HT-29 (cell line): ENCODE measurements at regions not wholly inside any gene's neighbourhood (a gene's known extent, or its start where the extent isn't known, plus 50 kb on each side); places are given as distances from the start of the nearest gene placed in this dataset.

Experiments
- DNase-seq: peaks from one replicate; pipeline ENCODE4 v3.0.0-alpha.2; 2015; ENCODE audit warnings: low spot score

DNA sequence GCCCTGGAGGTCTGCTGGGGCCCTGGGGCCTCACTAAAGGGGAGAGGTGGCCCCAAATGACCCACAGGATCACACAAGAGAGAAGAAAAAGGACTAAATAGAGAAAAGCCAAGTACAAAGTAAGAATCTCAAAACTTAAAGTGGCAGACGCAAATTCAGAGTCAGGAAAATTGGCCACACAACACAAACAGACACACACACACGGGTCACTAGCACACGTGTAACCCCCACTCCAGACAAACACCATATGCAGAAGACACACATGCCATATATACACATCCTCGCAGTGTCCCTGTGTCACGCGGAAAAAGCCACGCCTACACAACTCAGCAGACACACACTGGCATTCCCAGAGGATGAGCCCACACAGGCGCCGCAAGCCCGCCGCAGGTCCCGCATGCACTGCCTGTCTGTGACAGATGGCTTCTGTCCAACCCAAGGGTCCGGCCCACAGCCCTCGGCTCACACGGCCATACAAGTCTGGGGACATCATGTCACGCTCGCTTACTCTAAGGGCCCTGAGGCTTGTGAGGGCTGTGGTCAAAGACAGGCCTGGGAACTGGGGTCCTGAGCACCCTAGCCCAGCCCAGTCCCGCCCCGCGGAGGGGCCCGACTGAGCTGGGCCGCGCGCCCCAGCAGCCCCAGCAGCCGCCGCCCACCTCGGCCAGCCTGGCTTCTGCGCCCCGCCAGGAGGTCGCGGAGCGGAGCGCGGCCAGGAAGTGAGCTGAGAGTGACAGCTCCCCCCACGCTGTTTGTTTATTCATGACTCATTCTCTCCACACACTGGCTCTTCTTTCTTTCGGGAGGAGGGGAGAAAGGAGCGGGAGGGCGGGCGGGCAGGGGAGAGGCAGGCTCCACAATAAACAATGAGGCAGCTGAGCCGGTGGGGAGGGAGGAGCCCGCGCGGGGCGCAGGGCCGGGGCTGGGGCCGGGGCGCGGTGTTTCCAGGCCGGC is 95.5 kb upstream of the ZMIZ1 start:
- peak; percentile 89 for DNase-seq

- DNase-seq: peak; percentile 75
These were observed 94.7 kb upstream of the ZMIZ1 start for GRCh38 chr10:78973901-78974616.

DNA sequence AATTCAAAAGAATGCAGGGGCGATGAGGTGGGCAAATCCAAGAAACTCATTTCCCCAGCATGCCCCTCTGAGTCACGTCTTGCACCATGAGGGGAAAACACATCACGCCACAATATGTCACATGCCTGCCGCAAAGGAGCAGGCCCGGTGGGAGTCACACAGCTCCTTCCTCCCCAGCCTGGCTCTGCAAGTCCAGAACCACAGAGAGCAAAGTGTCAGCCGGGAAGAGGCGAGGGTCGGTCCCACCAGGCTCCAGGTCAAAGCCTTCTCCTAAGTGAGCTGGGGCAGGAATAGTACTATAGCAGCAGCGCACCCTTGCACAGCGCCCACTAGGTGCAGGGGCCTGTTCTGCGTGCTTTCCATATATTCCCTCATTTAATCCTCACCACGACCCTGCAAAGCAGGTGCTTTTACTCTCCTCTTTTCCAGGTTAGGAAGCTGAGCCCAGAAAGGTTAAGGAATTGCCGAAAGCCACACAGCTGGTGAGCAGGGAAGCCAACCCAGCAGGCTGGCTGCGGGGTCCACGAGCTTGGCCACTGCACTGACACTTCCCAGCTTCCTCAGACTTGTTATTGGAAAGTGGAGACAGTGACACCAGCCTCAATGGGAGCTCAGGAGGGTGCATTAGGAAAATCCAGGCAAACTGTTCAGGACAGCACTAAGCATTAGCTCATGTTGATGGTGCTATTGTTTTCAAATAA is 94.0 kb upstream of the ZMIZ1 start:
- DNase-seq: peak; percentile 78

- no peak for DNase-seq
These were observed 92.8 kb upstream of the ZMIZ1 start for GRCh38 chr10:78975926-78976325.

DNA sequence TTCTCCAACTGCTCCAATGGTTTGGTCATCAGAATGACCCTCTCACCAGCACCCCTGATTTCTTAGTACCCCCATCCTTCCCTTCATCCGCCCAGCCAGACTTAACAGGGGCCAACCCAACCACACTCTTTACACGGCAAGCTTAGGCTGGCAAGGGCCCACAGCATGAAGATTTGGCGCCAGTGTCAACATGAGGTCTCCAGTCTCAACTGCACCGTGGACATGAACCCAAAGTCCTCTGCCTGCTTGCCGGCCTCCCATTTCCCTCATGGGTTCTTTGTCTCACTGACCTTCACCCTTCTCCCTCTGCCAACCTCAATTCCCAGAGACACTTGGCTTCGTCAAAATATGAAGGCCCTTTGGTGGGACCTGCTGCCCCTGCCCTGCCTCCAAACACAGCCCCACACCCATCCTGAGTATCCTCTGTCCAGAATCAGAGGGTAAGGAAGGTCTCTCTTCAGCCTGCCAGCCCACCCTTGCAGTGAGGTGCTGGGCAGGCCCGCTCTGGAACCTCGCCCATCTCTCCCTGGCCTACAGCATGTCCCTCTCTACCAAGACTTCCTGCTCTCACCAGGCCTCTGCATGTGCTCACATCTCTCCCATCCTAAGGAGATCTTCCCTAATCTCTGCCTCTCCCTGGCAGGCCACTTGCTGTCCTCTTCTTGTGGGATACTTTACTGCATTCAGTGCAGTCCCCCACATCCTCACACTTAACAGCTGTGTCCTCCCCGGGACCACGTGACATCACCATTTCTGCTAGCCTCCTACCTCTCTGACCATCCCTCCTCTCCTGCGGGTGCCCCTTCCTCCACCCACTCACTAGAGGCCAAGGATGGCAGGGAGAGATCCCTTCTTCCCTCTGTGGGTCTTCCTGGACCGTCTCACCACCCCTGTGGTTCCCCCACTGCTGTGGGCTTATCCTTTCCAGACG is 91.7 kb upstream of the ZMIZ1 start:
- DNase-seq: no peak

GRCh38 chr10:78979938-78980337 is 88.8 kb upstream of the ZMIZ1 start:
- DNase-seq: no peak

DNA sequence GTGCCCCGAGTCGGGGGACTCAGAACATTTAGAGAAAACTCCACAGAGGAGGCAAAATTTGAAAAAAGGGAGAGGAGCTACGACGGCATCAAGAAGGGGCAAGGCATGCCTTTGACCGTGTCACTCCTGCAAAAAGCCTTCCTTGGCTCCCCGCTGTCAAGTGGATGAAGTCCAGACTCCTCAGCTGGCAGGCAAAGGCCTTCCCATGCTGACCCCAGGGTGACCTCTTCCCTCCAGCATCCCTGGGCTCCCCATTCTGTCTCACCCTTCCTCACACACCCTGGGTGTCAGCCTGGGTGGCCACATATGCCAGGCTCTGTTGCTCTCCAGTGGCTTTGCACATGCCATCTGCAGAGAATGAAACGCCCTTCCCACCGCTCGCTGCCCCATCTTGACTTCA is 88.4 kb upstream of the ZMIZ1 start:
- DNase-seq: no peak

GRCh38 chr10:78980815-78981214 is 88.0 kb upstream of the ZMIZ1 start:
- DNase-seq: no peak

DNA sequence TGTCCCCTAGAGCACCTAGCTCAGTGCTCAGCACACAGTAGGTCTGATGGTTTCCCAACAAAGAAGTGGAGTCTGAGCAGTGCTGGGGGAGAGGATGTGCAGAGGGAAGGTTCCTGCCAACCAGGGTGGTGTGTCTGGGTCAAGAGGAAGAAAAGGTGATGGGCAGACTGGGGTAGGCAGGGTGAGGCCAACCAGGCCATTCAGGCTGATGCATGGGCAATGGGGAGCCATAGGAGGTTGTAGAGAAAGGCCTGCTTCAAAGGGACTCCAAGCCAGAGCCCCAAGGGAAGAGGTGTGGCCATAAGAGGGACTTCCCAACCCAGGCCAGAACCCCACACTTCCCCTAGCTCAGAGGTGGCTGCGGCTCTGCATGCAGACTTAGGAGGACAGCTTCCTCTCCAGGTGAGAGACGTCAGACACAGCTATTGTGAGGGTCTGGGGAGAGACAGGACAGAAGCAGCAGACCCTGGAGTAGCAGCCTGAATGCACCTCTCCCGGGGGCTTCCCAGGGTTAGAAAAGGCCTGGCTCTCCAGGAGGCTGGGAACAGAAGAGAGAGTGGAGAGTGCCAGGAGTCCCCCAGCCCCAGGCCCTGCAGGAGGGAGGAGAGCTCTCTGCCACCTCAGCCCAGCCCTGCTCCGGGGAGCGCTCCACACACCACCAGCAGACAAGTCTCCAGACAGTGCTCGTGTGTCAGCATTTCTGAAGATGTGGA is 87.4 kb upstream of the ZMIZ1 start:
- no peak for DNase-seq

GRCh38 chr10:78981970-78982281 is 86.8 kb upstream of the ZMIZ1 start:
- no peak for DNase-seq

GRCh38 chr10:78982726-78983125 is 86.0 kb upstream of the ZMIZ1 start:
- DNase-seq: no peak

DNA sequence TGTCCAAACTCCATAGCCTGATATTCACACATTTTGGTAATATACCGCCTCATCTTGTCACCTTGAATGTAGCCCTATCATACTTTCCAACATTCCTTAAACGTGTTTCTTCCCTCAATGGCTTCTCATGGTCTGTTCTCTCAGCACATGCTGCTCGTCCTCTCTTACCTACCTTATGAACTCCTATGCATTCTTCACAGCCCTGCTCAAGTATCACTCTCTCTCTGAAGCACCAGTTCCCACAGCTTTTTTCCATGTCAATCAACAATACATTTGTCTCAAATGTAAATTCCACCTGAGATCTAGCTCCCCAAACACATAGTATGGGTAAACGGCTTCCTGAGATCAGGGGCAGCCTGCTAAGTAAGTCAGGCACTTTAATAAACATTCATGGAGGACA is 85.2 kb upstream of the ZMIZ1 start:
- no peak for DNase-seq

DNA sequence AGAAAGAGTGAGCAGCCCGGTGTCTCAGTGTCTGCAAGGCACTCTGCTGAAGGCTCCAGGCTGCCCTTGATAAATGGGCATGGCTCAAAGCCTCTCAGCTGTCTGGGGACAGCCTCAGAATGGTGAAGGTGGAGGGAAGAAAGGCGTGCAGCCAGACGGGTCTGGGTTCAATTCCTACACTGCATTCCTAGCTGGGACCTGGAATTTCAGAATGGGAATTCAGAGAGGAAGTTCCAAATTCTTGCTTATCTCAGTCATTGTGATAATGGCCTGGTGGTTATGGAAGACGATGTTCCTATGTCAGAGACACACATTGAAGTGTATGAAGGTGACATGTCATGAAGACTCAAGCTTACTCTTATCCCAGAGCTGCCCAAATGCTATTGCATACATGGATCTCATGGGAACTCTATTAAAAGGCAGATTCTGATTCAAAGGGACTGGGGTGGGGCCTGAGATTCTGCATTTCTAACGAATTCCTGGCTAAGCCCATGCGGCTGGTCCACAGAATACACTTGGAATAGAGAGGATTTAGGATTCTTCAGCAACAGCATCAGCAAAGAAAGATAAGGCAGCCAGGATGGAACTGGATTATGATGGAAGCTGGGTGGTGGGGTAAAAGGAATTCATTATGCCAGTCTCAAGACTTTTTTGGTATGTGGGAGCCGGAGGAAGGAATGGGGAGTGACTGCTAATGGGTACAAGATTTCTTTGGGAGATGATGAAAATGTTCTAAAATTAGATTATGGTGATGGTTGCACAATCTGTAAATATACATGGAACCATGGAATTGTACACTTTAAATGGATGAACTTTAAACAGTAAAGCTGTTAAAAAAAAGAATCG is 82.6 kb upstream of the ZMIZ1 start:
- DNase-seq: no peak

DNA sequence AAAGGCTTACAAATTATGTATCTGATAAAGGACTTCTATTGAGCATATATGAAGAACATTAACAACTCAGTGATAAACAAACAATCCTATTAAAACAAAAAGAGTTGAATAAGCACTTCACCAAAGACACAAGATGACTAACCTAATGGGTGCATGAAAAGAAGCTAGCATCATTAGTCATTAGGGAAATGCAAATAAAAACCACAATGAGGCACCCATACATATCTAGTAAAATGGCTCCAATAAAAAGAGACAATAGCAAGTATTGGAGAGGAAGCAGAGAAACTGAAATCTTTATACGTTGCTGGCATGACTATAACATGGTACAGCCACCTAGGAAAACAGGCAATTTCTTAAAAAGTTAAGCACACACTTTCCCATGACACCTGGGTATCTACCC is 77.6 kb upstream of the ZMIZ1 start:
- DNase-seq: peak; percentile 16

GRCh38 chr10:78992333-78992732 is 76.4 kb upstream of the ZMIZ1 start:
- no peak for DNase-seq

- DNase-seq: no peak
These were observed 75.4 kb upstream of the ZMIZ1 start for GRCh38 chr10:78993261-78993945.

DNA sequence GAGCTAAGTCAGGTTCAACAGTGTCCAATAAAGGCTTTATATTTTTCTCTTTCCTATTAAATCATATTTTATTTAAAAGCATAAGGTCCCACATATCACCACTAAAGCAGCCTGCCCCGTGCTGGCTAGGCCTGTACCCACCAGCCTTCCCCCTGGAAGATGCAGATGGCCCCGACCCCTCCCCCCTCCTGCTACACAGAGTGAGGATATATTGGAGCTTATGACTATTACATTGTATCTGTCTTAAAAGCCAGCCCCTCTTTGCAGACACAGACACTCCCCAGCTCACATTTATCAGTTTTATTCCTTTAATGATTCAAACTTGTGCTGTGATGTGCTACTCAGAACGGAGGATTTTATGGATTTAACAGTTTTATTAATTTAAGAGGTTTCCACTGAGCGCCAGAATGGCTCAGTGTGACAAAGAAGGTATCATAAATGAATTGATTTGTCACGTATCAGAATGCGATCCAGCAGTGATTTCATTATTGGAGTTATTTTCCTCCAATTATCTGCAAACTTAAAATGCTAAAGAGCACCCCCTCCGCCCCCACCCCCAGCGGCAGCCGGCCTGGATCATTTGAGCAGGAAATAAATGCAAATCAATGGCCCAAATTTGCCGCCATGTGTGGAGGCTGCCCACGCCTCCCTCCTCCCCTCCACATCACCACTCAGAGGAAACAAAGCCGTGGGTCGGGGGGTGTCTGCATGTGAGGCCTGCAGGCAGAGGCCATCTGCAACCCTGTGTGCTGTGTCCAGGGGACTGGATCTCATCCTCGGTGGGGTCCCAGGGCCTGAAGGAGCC is 72.6 kb upstream of the ZMIZ1 start:
- DNase-seq: no peak

GRCh38 chr10:78996792-78997129 is 72.0 kb upstream of the ZMIZ1 start:
- DNase-seq: no peak
